HG02798 (cell line): ENCODE measurements at regions not wholly inside any gene's neighbourhood (a gene's known extent, or its start where the extent isn't known, plus 50 kb on each side); places are given as distances from the start of the nearest gene placed in this dataset.

Source experiments
- ATAC-seq: cut with Tn5 transposase; IDR thresholded peaks from one replicate; pipeline ENCODE4 v1.9.1; 2021; ENCODE audit warnings: mild to moderate bottlenecking; ENCODE audit not compliant: unreplicated experiment, poor library complexity

GRCh38 chr3:14252321-14253021, 73.9 kb downstream of the LSM3 start:
- ATAC-seq: no peak

GRCh38 chr3:14253022-14253706, 74.5 kb downstream of the LSM3 start:
- no peak for ATAC-seq

GRCh38 chr3:14253707-14254382, 75.2 kb downstream of the LSM3 start:
- ATAC-seq: no peak

GRCh38 chr3:14254812-14255702, 76.4 kb downstream of the LSM3 start:
- ATAC-seq: no peak

- no peak for ATAC-seq
Measured at GRCh38 chr3:14256046-14256445, 77.4 kb downstream of the LSM3 start.

GRCh38 chr3:14256561-14257342, 78.1 kb downstream of the LSM3 start:
- no peak for ATAC-seq

- ATAC-seq: no peak
Measured at GRCh38 chr3:14258906-14259904, 80.6 kb downstream of the LSM3 start.

- no peak for ATAC-seq
Measured at GRCh38 chr3:14260463-14260862, 81.8 kb downstream of the LSM3 start.

GRCh38 chr3:14261229-14261628, 82.6 kb downstream of the LSM3 start:
- ATAC-seq: peak; percentile 62

GRCh38 chr3:14262212-14262611, 83.6 kb downstream of the LSM3 start:
- no peak for ATAC-seq

GRCh38 chr3:14262867-14263266, 84.2 kb downstream of the LSM3 start:
- no peak for ATAC-seq

- ATAC-seq: no peak
Measured at GRCh38 chr3:14263317-14264005, 84.8 kb downstream of the LSM3 start.

- ATAC-seq: no peak
Measured at GRCh38 chr3:14265246-14265962, 86.8 kb downstream of the LSM3 start.

- no peak for ATAC-seq
Measured at GRCh38 chr3:14266361-14266760, 87.7 kb downstream of the LSM3 start.

- ATAC-seq: no peak
Measured at GRCh38 chr3:14267976-14268375, 89.4 kb downstream of the LSM3 start.

GRCh38 chr3:14268897-14269296, 90.3 kb downstream of the LSM3 start:
- no peak for ATAC-seq
